ENCODE measurements at regions not wholly inside any gene's neighbourhood (a gene's known extent, or its start where the extent isn't known, plus 50 kb on each side); places are given as distances from the start of the nearest gene placed in this dataset.
A peak's percentile ranks its signal among the peaks of the same experiment; 100 is the strongest.

DNA sequence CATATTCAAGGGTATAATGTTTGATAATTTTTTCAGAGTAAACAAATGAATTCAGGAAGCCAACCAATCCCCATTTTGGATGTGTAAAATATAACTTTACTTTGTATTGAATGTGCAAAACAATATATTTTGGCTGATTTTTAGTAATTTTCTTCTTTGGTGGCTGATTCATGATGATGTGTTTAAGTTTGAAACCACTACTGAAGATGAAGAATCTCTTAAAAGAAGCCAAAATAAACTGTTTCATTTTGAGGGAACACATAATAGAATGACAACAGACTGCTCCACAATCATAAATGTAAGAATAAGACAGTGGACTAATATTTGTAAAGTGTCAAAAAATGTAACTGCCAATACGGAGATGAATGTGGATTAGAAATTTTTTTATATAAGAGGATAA, 52.5 kb upstream of the TRIM43 start:
- FAIRE-seq (no peak), DNase-seq (ENCODE audit: insufficient read length, low spot score) (no peak)

DNA sequence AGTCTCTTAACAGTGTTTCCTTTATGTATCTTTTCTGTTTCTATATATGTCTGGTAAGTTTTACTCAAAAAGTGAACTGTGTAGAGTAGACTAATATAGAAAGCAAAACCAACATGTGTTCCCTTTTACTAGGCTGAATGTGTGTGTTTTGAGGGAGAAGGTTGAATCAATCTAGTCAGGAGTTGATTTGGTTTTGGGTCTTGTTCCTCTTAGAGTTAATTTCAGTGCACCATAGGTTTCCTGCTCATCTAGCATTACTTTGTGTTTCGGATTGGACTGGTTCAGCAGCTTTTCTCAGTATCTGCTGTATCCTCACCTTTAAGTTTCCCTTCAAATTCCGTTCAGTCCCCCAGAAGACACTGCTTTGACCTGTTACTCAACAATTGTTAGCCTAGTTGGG, 52.0 kb upstream of the TRIM43 start:
- FAIRE-seq (peak; percentile 94), DNase-seq (ENCODE audit: insufficient read length, low spot score) (no peak)

Data from GM19239 (cell line).